Endothelial cell of umbilical vein (primary cell): ENCODE measurements at regions not wholly inside any gene's neighbourhood (a gene's known extent, or its start where the extent isn't known, plus 50 kb on each side); places are given as distances from the start of the nearest gene placed in this dataset.

Source experiments
- BruUV-seq: library from RNA; stranded (reverse); fragments of 400-500 nt; replicated peaks from 2 replicates; lab custom pipeline; 2021; lab: Mats Ljungman, UMichigan
- CTCF ChIA-PET: fragments of 300-600, 350-600 bp; sonication (Branson Sonifier 250); formaldehyde crosslinking; loops from one replicate; lab custom pipeline; 2021; ENCODE audit warnings: antibody characterized with exemption, inconsistent platforms; lab: Charles Lee
- POLR2A ChIA-PET: fragments of 300-600, 350-600 bp; sonication (Branson Sonifier 250); formaldehyde crosslinking; loops from one replicate; lab custom pipeline; 2021; ENCODE audit warnings: antibody characterized with exemption, inconsistent platforms; lab: Charles Lee
- DNase-seq: peaks from one replicate; pipeline ENCODE4 v3.0.0-alpha.2; 2011; ENCODE audit warnings: low read depth, low spot score
- FAIRE-seq: peaks from 2 replicates; lab custom pipeline; 2011; peaks lifted over from hg19 to GRCh38; lab: Jason Lieb, UNC
- H2AFZ ChIP-seq: 2 replicates; pipeline ENCODE4 v1.6.0; 2012; ENCODE audit warnings: low read depth, low read length, control low read depth, inconsistent platforms
- H3K27ac ChIP-seq: 2 replicates; pipeline ENCODE4 v1.5.1; 2011; ENCODE audit warnings: low read depth, mild to moderate bottlenecking, control low read depth, low read length, moderate library complexity; ENCODE audit not compliant: insufficient read depth
- H3K27me3 ChIP-seq, 2 experiments: 2 replicates each; pipeline versions ENCODE4 v1.6.0 to v1.6.1; 2011; ENCODE audit warnings: low read length in 2 of 2, mixed read lengths in 1 of 2; ENCODE audit not compliant: control insufficient read depth in 2 of 2, insufficient read depth in 2 of 2
- H3K36me3 ChIP-seq, 2 experiments: 2 replicates in 1 of 2; 3 replicates in 1 of 2; pipeline ENCODE4 v1.5.1; 2011; ENCODE audit warnings: low read length in 2 of 2, mild to moderate bottlenecking in 1 of 2, moderate library complexity in 1 of 2; ENCODE audit not compliant: control insufficient read depth in 2 of 2, insufficient read depth in 2 of 2; ENCODE audit errors: extremely low read depth in 1 of 2
- H3K4me1 ChIP-seq: 3 replicates; pipeline ENCODE4 v1.5.1; 2011; ENCODE audit warnings: mild to moderate bottlenecking, low read length; ENCODE audit not compliant: control insufficient read depth, insufficient read depth; ENCODE audit errors: extremely low read depth
- H3K4me2 ChIP-seq: 2 replicates; pipeline ENCODE4 v1.6.1; 2011; ENCODE audit warnings: low read length, control low read depth, mixed read lengths; ENCODE audit not compliant: insufficient read depth
- H3K4me3 ChIP-seq, 3 experiments: fragments of 200-600 bp in 1 of 3; sonication (generic), shearing (Covaris generic) in 1 of 3; replicated peaks in 1 of 3; 2 replicates each; pipeline ENCODE4 v1.5.1; 2011 to 2016; ENCODE audit warnings: control low read depth in 3 of 3, low read length in 3 of 3, mild to moderate bottlenecking in 2 of 3, inconsistent platforms in 1 of 3, low read depth in 1 of 3, moderate library complexity in 1 of 3; ENCODE audit not compliant: insufficient read depth in 1 of 3
- H3K79me2 ChIP-seq: 2 replicates; pipeline ENCODE4 v1.6.0; 2012; ENCODE audit warnings: low read length, inconsistent platforms; ENCODE audit not compliant: control insufficient read depth, insufficient read depth
- H3K9ac ChIP-seq: replicated peaks from 2 replicates; pipeline ENCODE3; 2011; ENCODE audit warnings: low read length, control low read depth; ENCODE audit not compliant: insufficient read depth; ENCODE audit errors: extremely low read depth
- H3K9me1 ChIP-seq: replicated peaks from 3 replicates; pipeline ENCODE4 v1.6.0; 2011; ENCODE audit warnings: mild to moderate bottlenecking, low read length; ENCODE audit not compliant: control insufficient read depth, insufficient read depth; ENCODE audit errors: extremely low read depth
- H3K9me3 ChIP-seq: replicated peaks from 2 replicates; pipeline ENCODE4 v1.5.1; 2012; ENCODE audit warnings: low read length, inconsistent platforms; ENCODE audit not compliant: control insufficient read depth, insufficient read depth
- H4K20me1 ChIP-seq: replicated peaks from 2 replicates; pipeline ENCODE3; 2011; ENCODE audit warnings: mild to moderate bottlenecking, low read length; ENCODE audit not compliant: control insufficient read depth, insufficient read depth; ENCODE audit errors: extremely low read depth
- CTCF ChIP-seq, 2 donors: IDR thresholded peaks; 1 replicate in 1 of 2; 2 replicates in 1 of 2; pipeline ENCODE4 v1.5.1; 2011; ENCODE audit warnings: low read length in 2 of 2, mild to moderate bottlenecking in 2 of 2, moderate library complexity in 2 of 2, control low read depth in 1 of 2, inconsistent platforms in 1 of 2, low read depth in 1 of 2; ENCODE audit not compliant: insufficient read depth in 1 of 2; ENCODE audit errors: extremely low read depth in 1 of 2
- EZH2 ChIP-seq: IDR thresholded peaks from 2 replicates; pipeline ENCODE4 v1.6.1; 2012; ENCODE audit warnings: borderline replicate concordance, low read depth, mild to moderate bottlenecking, moderate library complexity, low read length, inconsistent platforms; ENCODE audit not compliant: severe bottlenecking
- FOS ChIP-seq: IDR thresholded peaks from 2 replicates; pipeline ENCODE4 v1.6.1; 2011; ENCODE audit warnings: mild to moderate bottlenecking, low read length, moderate library complexity, borderline replicate concordance; ENCODE audit not compliant: insufficient read depth
- GATA2 ChIP-seq: IDR thresholded peaks from 2 replicates; pipeline ENCODE4 v1.7.0; 2011; ENCODE audit warnings: low read depth, mild to moderate bottlenecking, moderate library complexity, mixed read lengths, low read length; ENCODE audit not compliant: insufficient read length, insufficient read depth
- JUN ChIP-seq: IDR thresholded peaks from 2 replicates; pipeline ENCODE4 v1.6.1; 2011; ENCODE audit warnings: borderline replicate concordance, low read depth; ENCODE audit not compliant: insufficient read length, insufficient read depth
- MYC ChIP-seq: IDR thresholded peaks from one replicate; pipeline ENCODE4 v1.6.1; 2011; ENCODE audit warnings: mild to moderate bottlenecking, low read depth, low read length
- POLR2A ChIP-seq: IDR thresholded peaks from 2 replicates; pipeline ENCODE4 v1.6.1; 2012; ENCODE audit warnings: low read depth, mild to moderate bottlenecking, control low read depth, low read length
- POLR2AphosphoS5 ChIP-seq: IDR thresholded peaks from 2 replicates; pipeline ENCODE4 v1.6.1; 2012; ENCODE audit warnings: low read depth, mild to moderate bottlenecking, control low read depth, low read length, moderate library complexity; ENCODE audit not compliant: insufficient read depth
- dilution Hi-C: fragments of 300-500 bp; cut with MboI; formaldehyde crosslinking; loops from one replicate; pipeline ENCODE4 v1.15.0; 2019; ENCODE audit warnings: low sequenced_read_pairs; ENCODE audit not compliant: extremely low pct_ligation_motif_present
- intact Hi-C: fragments of 100-400 bp; cut with micrococcal nuclease; formaldehyde crosslinking; loops from one replicate; pipeline ENCODE4 v1.10.0; 2022
- TF ChIP-seq, protein P1 (sequence below): IDR thresholded peaks from 2 replicates; pipeline ENCODE4 v1.6.1; 2011; ENCODE audit not compliant: insufficient read depth, insufficient read length

GRCh38 chr22:49408102-49408836, 419.4 kb downstream of the BRD1 start:
- BruUV-seq: no TSS peak
- Histone ChIP-seq H3K79me2 (no peaks in the 10 kb centered on the region), H3K4me2 (no peak overlapping the region), H3K9me3 (peaks cover 2% of the 10 kb centered on the region), H4K20me1 (no peaks in the 10 kb centered on the region), H3K27me3 (no peaks in the 10 kb centered on the region), H3K9ac (no peak overlapping the region), H3K4me3 (no peak overlapping the region), H3K27ac (no peak overlapping the region), H2AFZ (no peak overlapping the region), H3K4me1 (no peaks in the 10 kb centered on the region), H3K36me3 (no peaks in the 10 kb centered on the region), H3K9me1 (no peaks in the 10 kb centered on the region)
- no peak for DNase-seq
- ChIA-PET CTCF (no interaction called here), POLR2A (no interaction called here)
- TF ChIP-seq, protein P1, sequence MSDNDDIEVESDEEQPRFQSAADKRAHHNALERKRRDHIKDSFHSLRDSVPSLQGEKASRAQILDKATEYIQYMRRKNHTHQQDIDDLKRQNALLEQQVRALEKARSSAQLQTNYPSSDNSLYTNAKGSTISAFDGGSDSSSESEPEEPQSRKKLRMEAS: no peak
- no peak for TF ChIP-seq POLR2AphosphoS5
- no peak for TF ChIP-seq FOS
- no peak for TF ChIP-seq EZH2
- TF ChIP-seq GATA2: no peak
- no peak for TF ChIP-seq JUN
- TF ChIP-seq MYC: no peak
- TF ChIP-seq POLR2A: no peak
- TF ChIP-seq CTCF (IDR thresholded peaks at IDR 0.05; ENCODE audit: extremely low read depth in 1 of 2, insufficient read depth in 1 of 2, low read depth in 1 of 2, low read length in 2 of 2): no peak
- no peak for FAIRE-seq
- dilution Hi-C loops: no loop called here
- intact Hi-C loops: no loop called here
